Neural crest cell (in vitro differentiated cells): ENCODE measurements at regions not wholly inside any gene's neighbourhood (a gene's known extent, or its start where the extent isn't known, plus 50 kb on each side); places are given as distances from the start of the nearest gene placed in this dataset.
"Not testable (repeated sequence)": the region's sequence is repeated elsewhere in the genome, so short reads cannot be mapped to it uniquely, and the experiment has no call there.

Experiments
- DNase-seq: peaks from one replicate; pipeline ENCODE4 v3.0.0; 2021; ENCODE audit warnings: low read depth, mixed read lengths, low spot score
- H3K27ac Mint-ChIP-seq: one replicate; pipeline ENCODE4 v1.8.0; 2021; ENCODE audit warnings: mild to moderate bottlenecking, mixed read lengths; ENCODE audit not compliant: unreplicated experiment
- H3K27me3 Mint-ChIP-seq: 2 replicates; pipeline ENCODE4 v1.8.0; 2021; ENCODE audit warnings: low read depth, mild to moderate bottlenecking, mixed read lengths
- H3K36me3 Mint-ChIP-seq: 2 replicates; pipeline ENCODE4 v1.8.0; 2021; ENCODE audit warnings: low read depth, mild to moderate bottlenecking, mixed read lengths
- H3K4me1 Mint-ChIP-seq: 2 replicates; pipeline ENCODE4 v1.8.0; 2021; ENCODE audit warnings: mixed read lengths
- H3K4me3 Mint-ChIP-seq: one replicate; pipeline ENCODE4 v1.8.0; 2021; ENCODE audit warnings: mild to moderate bottlenecking, mixed read lengths
- H3K9me3 Mint-ChIP-seq: 2 replicates; pipeline ENCODE4 v1.8.0; 2021; ENCODE audit warnings: mixed read lengths
- TF ChIP-seq, protein P1 (sequence below): fragments of 200-600 bp; sonication (generic); conservative IDR thresholded peaks from 2 replicates; pipeline ENCODE4 v1.5.0; 2021; ENCODE audit warnings: antibody characterized with exemption, mild to moderate bottlenecking

DNA sequence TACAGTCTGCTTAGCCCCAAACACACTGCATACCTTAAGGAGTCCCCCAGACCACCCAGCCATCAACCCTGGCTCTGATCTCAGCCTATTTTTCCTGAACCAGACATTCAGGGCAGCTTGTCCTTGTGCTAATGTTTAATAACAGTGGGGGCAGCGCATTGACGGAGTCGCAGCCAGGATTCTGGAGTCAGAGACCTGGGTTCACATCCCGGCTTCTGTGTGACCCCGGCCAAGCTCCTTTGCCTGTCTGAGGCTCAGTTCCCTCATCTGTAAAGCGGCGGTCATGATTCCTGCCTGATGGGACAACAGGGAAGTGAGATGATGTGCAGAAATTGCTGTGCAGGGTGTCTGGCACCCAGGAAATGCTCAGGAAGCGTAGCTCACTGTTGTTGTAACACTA is 63.1 kb downstream of the MATN1 start:
- H3K36me3 Mint-ChIP-seq: no peaks in the 10 kb centered on the region
- H3K4me1 Mint-ChIP-seq: peaks cover 15% of the 10 kb centered on the region
- TF ChIP-seq, protein P1, sequence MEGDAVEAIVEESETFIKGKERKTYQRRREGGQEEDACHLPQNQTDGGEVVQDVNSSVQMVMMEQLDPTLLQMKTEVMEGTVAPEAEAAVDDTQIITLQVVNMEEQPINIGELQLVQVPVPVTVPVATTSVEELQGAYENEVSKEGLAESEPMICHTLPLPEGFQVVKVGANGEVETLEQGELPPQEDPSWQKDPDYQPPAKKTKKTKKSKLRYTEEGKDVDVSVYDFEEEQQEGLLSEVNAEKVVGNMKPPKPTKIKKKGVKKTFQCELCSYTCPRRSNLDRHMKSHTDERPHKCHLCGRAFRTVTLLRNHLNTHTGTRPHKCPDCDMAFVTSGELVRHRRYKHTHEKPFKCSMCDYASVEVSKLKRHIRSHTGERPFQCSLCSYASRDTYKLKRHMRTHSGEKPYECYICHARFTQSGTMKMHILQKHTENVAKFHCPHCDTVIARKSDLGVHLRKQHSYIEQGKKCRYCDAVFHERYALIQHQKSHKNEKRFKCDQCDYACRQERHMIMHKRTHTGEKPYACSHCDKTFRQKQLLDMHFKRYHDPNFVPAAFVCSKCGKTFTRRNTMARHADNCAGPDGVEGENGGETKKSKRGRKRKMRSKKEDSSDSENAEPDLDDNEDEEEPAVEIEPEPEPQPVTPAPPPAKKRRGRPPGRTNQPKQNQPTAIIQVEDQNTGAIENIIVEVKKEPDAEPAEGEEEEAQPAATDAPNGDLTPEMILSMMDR: no peak
- no peak overlapping the region for H3K27ac Mint-ChIP-seq
- H3K4me3 Mint-ChIP-seq: no peak overlapping the region
- H3K27me3 Mint-ChIP-seq: peaks cover 9% of the 10 kb centered on the region
- H3K9me3 Mint-ChIP-seq: no peaks in the 10 kb centered on the region
- DNase-seq: no peak

DNA sequence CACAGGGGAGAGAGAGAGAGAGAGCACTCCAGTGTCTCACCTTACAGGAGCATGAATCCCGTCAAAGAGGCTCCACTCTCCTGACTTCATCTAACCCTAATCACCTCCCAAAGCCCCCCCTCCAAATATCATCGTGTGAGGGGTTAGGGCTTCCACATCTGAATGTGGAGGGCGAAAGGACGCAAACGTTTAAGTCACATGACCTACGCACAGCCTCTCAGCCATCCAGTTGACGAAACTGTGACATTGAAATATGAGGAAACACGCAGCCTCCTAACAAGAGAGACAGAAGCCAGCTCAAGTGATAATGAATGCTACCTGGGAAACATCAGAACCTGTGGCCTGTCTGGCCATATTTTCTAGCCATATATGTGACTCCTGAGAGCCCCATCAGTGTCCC is 63.7 kb downstream of the MATN1 start:
- H3K9me3 Mint-ChIP-seq: no peaks in the 10 kb centered on the region
- H3K4me1 Mint-ChIP-seq: peaks cover 13% of the 10 kb centered on the region
- peaks cover 9% of the 10 kb centered on the region for H3K27me3 Mint-ChIP-seq
- H3K4me3 Mint-ChIP-seq: no peak overlapping the region
- no peak for DNase-seq
- no peaks in the 10 kb centered on the region for H3K36me3 Mint-ChIP-seq
- TF ChIP-seq, protein P1: no peak
- H3K27ac Mint-ChIP-seq: no peak overlapping the region

DNA sequence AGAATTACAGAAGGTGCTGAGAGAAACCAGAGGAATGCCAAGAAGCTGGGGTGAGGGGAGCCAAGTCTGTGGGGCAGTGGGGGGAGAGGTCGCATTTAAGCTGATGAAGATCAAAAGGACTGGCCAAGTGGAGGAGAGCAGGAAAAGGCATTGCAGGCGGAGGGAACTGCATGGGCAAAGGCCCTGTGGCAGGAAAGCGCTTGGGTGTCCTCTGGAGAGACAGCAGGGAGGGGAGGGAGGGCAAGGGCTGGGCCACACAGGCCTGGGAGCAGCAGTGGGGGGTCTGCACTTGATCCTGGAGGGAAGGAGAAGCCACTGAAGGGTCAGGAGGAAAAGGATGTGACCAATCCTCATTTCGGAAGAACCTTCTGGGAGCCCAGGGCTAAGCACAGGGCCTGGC is 65.0 kb downstream of the MATN1 start:
- H3K4me3 Mint-ChIP-seq, H3K9me3 Mint-ChIP-seq, H3K27me3 Mint-ChIP-seq, H3K4me1 Mint-ChIP-seq, DNase-seq, H3K36me3 Mint-ChIP-seq: not testable (repeated sequence)
- peak overlapping the region; percentile 12 for H3K27ac Mint-ChIP-seq

DNA sequence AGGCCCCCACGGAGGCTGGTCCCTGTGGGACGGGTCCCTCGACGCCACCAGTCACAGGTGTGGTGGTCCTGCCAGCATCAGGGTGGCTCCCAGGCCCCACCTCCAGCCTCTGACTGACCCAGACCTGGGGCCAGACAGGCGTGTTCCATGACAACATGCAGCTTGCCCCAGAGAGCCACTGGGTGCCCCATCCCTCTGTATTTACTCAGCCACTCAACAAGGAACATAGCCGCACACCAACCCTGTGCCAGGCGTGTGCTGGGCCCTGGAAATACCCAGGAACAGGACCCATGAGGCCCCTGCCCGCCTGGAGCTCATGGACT is 65.4 kb downstream of the MATN1 start:
- Mint-ChIP-seq H3K4me1 (peaks cover 5% of the 10 kb centered on the region), H3K36me3 (no peaks in the 10 kb centered on the region), H3K27me3 (peaks cover 9% of the 10 kb centered on the region), H3K27ac (no peak overlapping the region), H3K4me3 (no peak overlapping the region), H3K9me3 (no peaks in the 10 kb centered on the region)
- TF ChIP-seq, protein P1: no peak
- no peak for DNase-seq

DNA sequence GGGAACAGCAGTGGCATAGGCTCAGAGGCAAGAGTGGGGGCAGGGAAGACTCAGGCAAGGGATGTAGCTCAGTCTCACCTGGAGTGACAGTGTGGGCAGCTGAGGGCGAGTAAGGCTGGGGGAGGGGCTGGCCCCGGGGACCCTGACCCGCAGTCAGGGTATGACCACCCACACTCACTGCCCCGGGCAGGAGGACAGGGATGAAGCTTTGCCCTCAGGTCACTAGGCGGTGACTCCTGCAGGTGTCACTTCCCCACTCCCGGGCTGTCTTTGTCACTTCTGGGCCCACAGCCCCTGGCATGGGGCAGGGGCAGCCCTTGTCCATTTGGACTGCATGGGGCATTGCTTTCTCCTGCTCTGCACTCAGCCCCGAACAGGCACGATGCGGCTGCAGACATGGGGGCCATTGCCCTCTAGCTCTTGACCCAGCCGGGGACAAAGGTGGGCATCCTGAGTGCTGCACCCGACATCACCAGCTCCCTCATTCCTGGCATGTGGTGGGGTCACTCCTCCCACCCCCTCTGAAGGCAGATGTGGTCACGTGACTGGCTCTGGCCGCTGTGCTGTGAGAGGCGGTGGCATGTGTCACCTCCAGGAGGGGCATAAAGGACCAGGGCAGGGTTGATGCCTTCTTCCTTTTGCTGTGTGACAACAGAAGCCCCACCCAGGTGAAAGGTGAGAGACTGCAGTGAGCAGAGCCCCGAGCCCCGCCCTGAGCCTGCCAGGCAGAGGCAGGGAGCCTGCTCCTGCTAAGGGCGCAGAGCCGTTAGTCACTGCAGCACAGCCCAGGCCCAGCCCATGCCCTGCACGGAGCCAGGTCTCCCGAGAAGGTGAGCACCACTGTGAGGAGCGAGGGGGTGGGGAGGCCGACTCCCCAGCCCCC is 66.0 kb downstream of the MATN1 start:
- H3K9me3 Mint-ChIP-seq: no peaks in the 10 kb centered on the region

More for the DNA sequence above, 66.0 kb downstream of the MATN1 start:
- Mint-ChIP-seq H3K4me3 (no peak overlapping the region), H3K27me3 (peaks cover 9% of the 10 kb centered on the region), H3K4me1 (peaks cover 4% of the 10 kb centered on the region), H3K27ac (no peak overlapping the region), H3K36me3 (no peaks in the 10 kb centered on the region)
- DNase-seq: no peak
- TF ChIP-seq, protein P1: no peak
